ENCODE measurements at regions not wholly inside any gene's neighbourhood (a gene's known extent, or its start where the extent isn't known, plus 50 kb on each side); places are given as distances from the start of the nearest gene placed in this dataset.

DNA sequence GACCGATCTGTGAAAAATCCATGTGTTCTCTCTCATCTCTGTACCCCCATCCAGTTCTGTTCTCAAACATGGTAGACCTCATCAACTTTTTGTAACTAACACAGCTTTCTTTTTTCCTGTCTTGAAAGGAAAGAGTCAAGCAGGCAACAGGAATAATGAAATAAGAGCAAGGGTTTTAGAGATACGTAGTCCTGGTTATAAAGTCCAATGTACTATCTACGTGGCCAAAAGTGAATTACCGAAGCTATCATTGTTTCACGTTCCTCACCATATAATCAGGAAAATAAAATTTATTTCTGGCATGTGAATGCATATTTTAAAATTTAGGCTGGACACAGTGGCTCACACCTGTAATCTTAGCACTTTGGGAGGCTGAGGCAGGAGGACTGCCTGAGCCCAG lies 472.2 kb upstream of the ANO3 start:
- TF ChIP-seq, protein P1, sequence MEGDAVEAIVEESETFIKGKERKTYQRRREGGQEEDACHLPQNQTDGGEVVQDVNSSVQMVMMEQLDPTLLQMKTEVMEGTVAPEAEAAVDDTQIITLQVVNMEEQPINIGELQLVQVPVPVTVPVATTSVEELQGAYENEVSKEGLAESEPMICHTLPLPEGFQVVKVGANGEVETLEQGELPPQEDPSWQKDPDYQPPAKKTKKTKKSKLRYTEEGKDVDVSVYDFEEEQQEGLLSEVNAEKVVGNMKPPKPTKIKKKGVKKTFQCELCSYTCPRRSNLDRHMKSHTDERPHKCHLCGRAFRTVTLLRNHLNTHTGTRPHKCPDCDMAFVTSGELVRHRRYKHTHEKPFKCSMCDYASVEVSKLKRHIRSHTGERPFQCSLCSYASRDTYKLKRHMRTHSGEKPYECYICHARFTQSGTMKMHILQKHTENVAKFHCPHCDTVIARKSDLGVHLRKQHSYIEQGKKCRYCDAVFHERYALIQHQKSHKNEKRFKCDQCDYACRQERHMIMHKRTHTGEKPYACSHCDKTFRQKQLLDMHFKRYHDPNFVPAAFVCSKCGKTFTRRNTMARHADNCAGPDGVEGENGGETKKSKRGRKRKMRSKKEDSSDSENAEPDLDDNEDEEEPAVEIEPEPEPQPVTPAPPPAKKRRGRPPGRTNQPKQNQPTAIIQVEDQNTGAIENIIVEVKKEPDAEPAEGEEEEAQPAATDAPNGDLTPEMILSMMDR (IDR thresholded peaks at IDR 0.05) = no peak
- no peak for TF ChIP-seq POLR2A (IDR thresholded peaks at IDR 0.05)
- H3K36me3 ChIP-seq = no peaks in the 10 kb centered on the region
- no peak overlapping the region for H3K27ac ChIP-seq
- intact Hi-C loops (cut with DNase I; ENCODE audit: low total_unique reads) = no loop called here
- H3K27me3 ChIP-seq = no peaks in the 10 kb centered on the region
- DNase-seq = no peak
- H3K4me1 ChIP-seq = no peaks in the 10 kb centered on the region
- no peaks in the 10 kb centered on the region for H3K9me3 ChIP-seq
- no peak overlapping the region for H3K4me3 ChIP-seq

DNA sequence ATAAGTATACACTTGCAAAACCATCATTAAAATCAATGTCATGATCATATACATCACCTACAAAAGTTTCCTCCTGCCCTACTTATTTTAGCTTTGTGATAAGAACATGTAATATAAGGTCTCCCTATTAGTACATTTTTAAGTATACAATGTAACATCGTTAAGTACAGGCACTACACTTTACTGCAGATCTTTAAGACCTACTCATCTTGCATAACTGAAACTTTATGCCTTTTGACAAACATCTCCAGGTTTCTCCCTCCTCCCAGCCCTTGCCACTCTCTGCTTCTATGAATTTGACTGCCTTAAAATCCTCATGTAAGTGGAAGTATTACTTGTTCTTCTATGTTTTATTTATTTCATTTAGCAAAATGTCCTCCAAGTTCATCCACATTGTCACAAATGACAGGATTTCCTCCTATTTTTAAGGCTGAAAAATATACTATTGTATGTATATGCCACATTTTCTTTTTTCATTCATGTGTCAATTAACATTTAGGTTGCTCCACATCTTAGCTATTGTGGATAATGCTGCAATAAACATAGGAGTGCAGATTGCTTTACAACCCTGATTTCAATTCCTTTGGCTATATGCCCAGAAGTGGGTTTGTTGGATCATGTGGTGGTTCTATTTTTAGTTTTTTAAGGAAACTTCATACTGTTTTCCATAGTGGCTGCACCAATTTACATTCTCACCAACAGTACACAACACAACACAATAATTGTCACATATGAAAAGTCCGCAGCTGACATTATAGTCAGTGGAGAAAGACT lies 471.1 kb upstream of the ANO3 start:
- Histone ChIP-seq H3K36me3 (no peaks in the 10 kb centered on the region), H3K27ac (no peak overlapping the region), H3K4me1 (no peaks in the 10 kb centered on the region), H3K9me3 (no peaks in the 10 kb centered on the region), H3K27me3 (no peaks in the 10 kb centered on the region), H3K4me3 (no peak overlapping the region)
- TF ChIP-seq, protein P1 (IDR thresholded peaks at IDR 0.05) = no peak
- TF ChIP-seq POLR2A (IDR thresholded peaks at IDR 0.05) = no peak
- no peak for DNase-seq
- intact Hi-C loops (cut with DNase I; ENCODE audit: low total_unique reads) = no loop called here

DNA sequence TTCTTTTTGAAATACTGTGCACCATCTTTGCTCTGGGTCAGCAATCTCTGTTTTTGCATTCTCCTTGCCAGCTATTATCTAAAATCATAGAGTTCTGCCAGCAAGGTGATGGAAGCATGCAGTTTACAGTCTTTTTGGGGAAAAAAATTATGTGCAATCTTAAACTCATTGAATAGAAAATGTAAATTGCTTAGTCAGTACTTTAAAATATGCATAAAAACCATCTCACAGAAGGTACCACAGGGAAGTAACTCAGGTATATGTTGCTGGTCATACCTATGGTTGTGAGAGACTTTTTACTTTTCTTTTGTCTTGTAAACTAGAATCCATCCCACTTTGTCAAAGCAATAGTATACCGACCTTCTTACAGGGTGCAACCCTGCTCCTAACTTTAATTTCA lies 469.8 kb upstream of the ANO3 start:
- H3K9me3 ChIP-seq = no peaks in the 10 kb centered on the region
- intact Hi-C loops (cut with DNase I; ENCODE audit: low total_unique reads) = no loop called here
- H3K36me3 ChIP-seq = no peaks in the 10 kb centered on the region
- H3K4me3 ChIP-seq = no peak overlapping the region
- no peak overlapping the region for H3K27ac ChIP-seq
- TF ChIP-seq, protein P1 (IDR thresholded peaks at IDR 0.05) = no peak
- TF ChIP-seq POLR2A (IDR thresholded peaks at IDR 0.05) = no peak
- H3K4me1 ChIP-seq = no peaks in the 10 kb centered on the region
- no peak for DNase-seq
- H3K27me3 ChIP-seq = no peaks in the 10 kb centered on the region

DNA sequence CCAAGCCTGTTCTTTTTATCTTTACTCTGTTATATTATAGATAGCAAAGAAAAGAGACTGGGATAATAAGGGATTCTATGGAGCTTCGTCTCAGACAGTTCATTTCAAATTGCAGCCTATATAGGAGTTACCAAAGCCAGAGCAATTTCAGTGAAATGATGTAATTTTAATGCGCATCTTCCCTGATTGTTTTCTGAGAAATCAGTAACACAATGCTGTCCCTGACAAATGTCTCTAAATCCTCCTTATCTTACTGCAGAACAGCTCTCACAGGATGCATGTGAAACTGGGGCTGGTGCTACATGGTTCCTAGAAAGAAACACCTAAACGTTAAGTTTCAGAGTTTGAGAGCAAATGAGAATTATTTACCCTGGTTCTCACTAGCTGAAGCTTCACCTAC lies 467.9 kb upstream of the ANO3 start:
- no peak for DNase-seq
- no peaks in the 10 kb centered on the region for H3K9me3 ChIP-seq
- H3K4me1 ChIP-seq = no peaks in the 10 kb centered on the region
- no peaks in the 10 kb centered on the region for H3K27me3 ChIP-seq
- no peaks in the 10 kb centered on the region for H3K36me3 ChIP-seq
- TF ChIP-seq POLR2A (IDR thresholded peaks at IDR 0.05) = no peak
- TF ChIP-seq, protein P1 (IDR thresholded peaks at IDR 0.05) = no peak
- no peak overlapping the region for H3K27ac ChIP-seq
- intact Hi-C loops (cut with DNase I; ENCODE audit: low total_unique reads) = no loop called here
- no peak overlapping the region for H3K4me3 ChIP-seq

DNA sequence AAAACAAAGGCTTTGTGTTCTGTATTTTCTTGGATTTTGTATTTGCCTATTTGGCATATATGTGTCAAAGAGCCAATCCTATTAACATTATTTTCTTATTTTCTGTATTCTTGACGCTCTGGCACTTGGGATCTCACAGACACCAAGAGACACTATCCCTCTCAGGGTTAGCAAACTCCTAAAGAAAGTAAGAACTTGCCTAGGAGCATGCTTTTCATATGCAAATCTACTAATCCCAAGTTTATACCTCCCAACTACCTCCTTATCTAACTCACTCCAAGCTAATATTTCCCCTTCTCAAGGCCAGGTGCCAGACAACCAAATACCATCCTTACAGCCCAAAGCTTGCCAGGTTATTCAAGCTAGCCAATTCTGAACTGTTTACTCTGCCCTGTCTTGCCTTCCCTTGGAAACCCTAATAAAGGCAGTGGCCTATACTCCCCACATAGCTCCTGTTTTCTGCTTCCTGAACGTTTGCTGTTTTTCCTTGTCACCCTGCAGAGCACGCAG lies 455.4 kb upstream of the ANO3 start:
- H3K4me1 ChIP-seq = no peaks in the 10 kb centered on the region
- H3K27ac ChIP-seq = no peak overlapping the region
- no peaks in the 10 kb centered on the region for H3K9me3 ChIP-seq
- no peaks in the 10 kb centered on the region for H3K36me3 ChIP-seq
- no peak for DNase-seq
- intact Hi-C loops (cut with DNase I; ENCODE audit: low total_unique reads) = no loop called here
- no peaks in the 10 kb centered on the region for H3K27me3 ChIP-seq
- TF ChIP-seq, protein P1 (IDR thresholded peaks at IDR 0.05) = no peak
- TF ChIP-seq POLR2A (IDR thresholded peaks at IDR 0.05) = no peak
- no peak overlapping the region for H3K4me3 ChIP-seq
